C4-2B (cell line): ENCODE measurements at regions not wholly inside any gene's neighbourhood (a gene's known extent, or its start where the extent isn't known, plus 50 kb on each side); places are given as distances from the start of the nearest gene placed in this dataset.

Experiments used
- H3K27ac ChIP-seq: fragments of 450-650 bp; 2 replicates; pipeline ENCODE4 v1.5.1; 2017
- ZFX ChIP-seq: fragments of 450-650 bp; IDR thresholded peaks from 2 replicates; pipeline ENCODE4 v1.6.1; 2017
- TF ChIP-seq, protein P1 (sequence below): fragments of 450-650 bp; conservative IDR thresholded peaks from 2 replicates; pipeline ENCODE4 v1.5.1; 2017; ENCODE audit warnings: mild to moderate bottlenecking

DNA sequence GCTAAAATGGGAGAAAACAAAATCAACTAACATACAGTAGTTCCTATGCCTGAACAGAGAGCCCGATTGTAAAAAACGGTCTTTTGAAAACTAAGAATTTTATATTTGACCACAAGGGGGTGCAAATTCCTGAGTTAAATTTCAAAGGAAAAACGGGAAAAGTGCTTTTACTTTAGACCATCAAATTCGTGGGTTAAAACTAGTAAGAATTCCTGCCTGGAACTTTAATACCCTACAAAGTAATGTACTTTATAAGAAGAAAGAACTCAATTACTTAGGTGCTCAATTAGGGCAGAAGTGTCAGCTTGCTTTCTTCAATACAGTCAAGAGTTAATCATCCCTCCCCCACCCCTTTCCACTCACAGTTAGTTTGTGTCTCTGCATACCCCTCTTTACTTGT, 69.8 kb downstream of the KCNRG start:
- no peak overlapping the region for H3K27ac ChIP-seq
- TF ChIP-seq, protein P1, sequence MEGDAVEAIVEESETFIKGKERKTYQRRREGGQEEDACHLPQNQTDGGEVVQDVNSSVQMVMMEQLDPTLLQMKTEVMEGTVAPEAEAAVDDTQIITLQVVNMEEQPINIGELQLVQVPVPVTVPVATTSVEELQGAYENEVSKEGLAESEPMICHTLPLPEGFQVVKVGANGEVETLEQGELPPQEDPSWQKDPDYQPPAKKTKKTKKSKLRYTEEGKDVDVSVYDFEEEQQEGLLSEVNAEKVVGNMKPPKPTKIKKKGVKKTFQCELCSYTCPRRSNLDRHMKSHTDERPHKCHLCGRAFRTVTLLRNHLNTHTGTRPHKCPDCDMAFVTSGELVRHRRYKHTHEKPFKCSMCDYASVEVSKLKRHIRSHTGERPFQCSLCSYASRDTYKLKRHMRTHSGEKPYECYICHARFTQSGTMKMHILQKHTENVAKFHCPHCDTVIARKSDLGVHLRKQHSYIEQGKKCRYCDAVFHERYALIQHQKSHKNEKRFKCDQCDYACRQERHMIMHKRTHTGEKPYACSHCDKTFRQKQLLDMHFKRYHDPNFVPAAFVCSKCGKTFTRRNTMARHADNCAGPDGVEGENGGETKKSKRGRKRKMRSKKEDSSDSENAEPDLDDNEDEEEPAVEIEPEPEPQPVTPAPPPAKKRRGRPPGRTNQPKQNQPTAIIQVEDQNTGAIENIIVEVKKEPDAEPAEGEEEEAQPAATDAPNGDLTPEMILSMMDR, result peak; percentile 68
- no peak for TF ChIP-seq ZFX

DNA sequence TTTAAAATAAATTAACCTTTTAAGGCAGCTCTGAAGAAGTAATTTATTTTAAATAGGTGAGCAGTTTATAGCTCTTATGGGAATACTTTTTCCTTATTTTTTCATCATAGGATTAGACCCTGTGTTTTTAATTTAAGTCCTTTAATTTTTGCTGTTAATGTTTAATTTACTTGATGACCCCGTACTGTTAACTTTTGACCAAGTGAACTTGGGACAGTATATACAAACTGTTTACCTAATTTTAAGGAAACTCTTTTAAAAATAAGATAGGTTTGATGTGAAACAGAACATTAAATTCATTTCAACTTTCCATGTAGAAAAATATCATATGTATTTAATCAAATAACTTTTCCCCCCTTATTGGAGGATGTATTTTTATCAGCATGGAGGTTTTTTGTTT, 74.4 kb downstream of the KCNRG start:
- no peak overlapping the region for H3K27ac ChIP-seq

GRCh38 chr13:50090211-50090610, 75.0 kb downstream of the KCNRG start:
- H3K27ac ChIP-seq, result no peak overlapping the region
- TF ChIP-seq, protein P1, result no peak
- TF ChIP-seq ZFX, result no peak

More for the DNA sequence above, 74.4 kb downstream of the KCNRG start:
- no peak for TF ChIP-seq ZFX
- TF ChIP-seq, protein P1, result no peak

DNA sequence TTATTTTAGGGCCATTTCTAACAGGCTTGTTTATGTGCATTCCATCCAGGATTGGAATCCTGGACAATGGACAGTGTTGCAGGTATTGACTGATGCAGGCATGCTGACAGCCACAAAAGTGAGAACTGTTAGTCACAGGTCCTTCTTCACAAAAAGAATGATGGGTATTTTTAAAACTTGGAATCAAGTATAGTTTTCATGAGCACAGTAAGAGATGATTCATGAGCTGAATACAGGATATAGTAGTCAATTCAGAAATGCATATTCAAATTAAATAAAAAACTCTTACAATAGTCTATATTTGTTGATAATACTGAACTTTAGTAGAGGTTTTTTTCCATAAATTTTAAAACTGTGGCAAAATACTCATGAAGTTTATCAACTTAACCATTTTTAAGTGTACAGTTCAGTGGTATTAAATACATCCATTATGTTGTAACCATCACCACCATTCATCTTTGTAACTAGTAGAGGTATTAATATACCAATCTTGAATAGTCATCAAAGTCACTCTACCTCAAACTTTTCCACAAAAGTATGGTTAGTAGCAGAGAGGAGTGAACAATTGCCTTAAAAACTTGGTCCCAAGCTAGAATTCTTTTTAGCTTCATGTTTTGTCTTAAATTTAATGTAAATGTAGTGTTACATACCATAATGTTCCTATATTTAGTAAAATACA, 79.5 kb downstream of the KCNRG start:
- TF ChIP-seq, protein P1, result no peak
- no peak for TF ChIP-seq ZFX
- H3K27ac ChIP-seq, result no peak overlapping the region

- no peak overlapping the region for H3K27ac ChIP-seq
- TF ChIP-seq ZFX, result no peak
- TF ChIP-seq, protein P1, result no peak
Observed at GRCh38 chr13:50098693-50099092, 83.4 kb downstream of the KCNRG start.

DNA sequence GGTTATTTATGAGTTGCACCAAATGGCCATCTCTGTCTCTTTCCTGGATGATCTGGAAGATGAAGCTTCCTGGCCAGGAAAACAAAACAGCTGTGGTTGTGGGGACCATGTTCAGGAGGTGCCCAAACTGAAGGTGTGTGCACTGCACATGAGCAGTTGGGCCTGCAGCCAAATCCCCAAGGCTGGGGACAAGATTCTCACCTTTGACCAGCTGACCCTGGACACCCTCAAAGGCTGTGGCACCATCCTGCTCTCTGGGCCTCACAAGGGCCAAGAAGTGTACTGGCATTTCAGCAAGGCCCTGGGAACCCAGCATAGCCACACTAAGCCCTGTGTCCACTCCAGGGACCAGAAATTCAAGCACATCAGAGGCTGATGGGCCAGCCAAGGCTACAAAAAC, 84.2 kb downstream of the KCNRG start:
- TF ChIP-seq, protein P1, result no peak
- no peak for TF ChIP-seq ZFX

GRCh38 chr13:50101590-50101989, 86.3 kb downstream of the KCNRG start:
- no peak overlapping the region for H3K27ac ChIP-seq
- TF ChIP-seq, protein P1, result no peak
- no peak for TF ChIP-seq ZFX

More for the DNA sequence above, 84.2 kb downstream of the KCNRG start:
- H3K27ac ChIP-seq, result no peak overlapping the region
